ENCODE measurements at regions not wholly inside any gene's neighbourhood (a gene's known extent, or its start where the extent isn't known, plus 50 kb on each side); places are given as distances from the start of the nearest gene placed in this dataset.

DNA sequence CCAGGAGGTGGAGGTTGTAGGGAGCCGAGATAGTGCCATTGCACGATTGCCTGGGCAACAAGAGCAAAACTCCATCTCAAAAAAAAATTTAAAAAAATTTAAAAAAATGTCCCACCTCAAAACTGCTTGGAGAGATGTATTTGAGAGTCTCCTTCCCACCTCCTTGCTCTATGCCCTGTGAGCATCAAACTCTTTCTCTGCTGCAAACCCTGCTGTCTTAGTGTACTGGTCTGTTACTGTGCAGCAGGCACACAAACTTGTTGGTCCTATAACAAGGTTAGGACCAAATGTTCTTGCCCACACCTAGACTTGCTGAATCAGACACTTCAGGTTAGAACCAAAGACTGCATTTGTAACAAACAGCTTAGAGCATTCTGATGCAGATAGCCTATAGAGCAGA lies 153.5 kb upstream of the FUT8 start:
- TF ChIP-seq, protein P1, sequence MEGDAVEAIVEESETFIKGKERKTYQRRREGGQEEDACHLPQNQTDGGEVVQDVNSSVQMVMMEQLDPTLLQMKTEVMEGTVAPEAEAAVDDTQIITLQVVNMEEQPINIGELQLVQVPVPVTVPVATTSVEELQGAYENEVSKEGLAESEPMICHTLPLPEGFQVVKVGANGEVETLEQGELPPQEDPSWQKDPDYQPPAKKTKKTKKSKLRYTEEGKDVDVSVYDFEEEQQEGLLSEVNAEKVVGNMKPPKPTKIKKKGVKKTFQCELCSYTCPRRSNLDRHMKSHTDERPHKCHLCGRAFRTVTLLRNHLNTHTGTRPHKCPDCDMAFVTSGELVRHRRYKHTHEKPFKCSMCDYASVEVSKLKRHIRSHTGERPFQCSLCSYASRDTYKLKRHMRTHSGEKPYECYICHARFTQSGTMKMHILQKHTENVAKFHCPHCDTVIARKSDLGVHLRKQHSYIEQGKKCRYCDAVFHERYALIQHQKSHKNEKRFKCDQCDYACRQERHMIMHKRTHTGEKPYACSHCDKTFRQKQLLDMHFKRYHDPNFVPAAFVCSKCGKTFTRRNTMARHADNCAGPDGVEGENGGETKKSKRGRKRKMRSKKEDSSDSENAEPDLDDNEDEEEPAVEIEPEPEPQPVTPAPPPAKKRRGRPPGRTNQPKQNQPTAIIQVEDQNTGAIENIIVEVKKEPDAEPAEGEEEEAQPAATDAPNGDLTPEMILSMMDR (IDR thresholded peaks at IDR 0.05; ENCODE audit: insufficient read depth, low read length, poor library complexity, severe bottlenecking): no peak
- no peak for TF ChIP-seq EZH2phosphoT487 (conservative IDR thresholded peaks at IDR 0.05; ENCODE audit: low read length)

Measured in SU-DHL-6 (cell line).